CD4-positive, alpha-beta T cell treated with Interleukin-17A for 1 hour (primary cell): ENCODE measurements at regions not wholly inside any gene's neighbourhood (a gene's known extent, or its start where the extent isn't known, plus 50 kb on each side); places are given as distances from the start of the nearest gene placed in this dataset.

Experiments
- DNase-seq: peaks from one replicate; pipeline ENCODE4 v3.0.0-alpha.2; 2020

DNA sequence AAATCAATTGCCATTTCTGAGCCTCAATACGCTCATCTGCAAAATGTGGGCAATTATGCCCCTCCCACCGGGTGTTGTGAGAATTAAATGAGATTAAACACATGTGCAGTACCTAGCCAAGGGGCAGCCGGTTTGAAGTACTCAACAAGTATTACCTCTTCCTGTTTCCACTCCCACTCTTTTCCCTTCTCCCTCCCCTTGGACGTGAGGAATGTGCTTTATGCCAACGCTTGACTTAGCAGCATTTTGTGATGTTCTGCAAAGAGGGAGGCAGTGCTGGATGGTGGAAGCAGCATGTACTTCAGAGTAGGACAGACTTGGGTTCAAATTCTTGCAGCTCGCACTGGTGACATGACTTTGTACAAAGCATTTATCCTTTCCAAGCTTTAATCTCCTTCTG, 306.0 kb downstream of the BUD13 start:
- no peak for DNase-seq

DNA sequence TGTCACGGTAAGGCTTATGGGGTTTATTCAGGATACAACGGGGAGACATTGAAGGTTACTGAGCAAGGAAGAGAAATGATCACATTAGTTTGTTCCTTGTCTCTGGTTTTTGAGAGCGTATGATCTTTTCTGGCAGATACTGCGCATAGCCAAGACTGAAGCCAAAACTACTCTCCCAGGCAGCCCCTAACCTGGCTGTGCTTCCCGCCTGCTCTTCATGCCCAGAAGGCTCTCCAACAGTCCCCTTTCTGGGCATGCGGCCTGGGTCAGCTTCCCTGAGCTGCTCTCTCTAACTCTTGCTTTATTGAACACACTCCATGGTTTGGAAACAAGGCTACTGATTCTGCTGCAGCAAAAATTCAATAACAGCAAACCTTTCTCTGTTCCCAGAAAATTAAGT, 306.6 kb downstream of the BUD13 start:
- no peak for DNase-seq

DNA sequence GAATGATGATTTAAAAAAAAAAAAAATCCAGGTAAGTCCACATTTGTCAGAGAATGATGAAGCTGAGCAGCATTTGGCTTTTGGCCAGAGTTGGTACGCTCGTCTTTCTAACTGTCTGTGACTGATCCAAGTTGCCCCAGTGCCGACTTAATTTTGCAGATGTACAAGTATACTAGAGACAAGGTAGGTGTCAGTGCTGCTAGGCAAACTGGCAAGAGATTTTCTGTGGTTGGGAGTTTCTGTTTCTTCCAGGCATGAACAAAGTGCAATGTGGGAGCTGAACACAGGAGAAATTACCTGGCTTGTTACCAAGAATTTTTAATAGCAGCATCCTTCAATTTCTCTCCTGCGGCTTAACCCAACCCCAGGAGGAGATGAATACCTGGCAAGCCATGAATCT, 307.7 kb downstream of the BUD13 start:
- no peak for DNase-seq

DNA sequence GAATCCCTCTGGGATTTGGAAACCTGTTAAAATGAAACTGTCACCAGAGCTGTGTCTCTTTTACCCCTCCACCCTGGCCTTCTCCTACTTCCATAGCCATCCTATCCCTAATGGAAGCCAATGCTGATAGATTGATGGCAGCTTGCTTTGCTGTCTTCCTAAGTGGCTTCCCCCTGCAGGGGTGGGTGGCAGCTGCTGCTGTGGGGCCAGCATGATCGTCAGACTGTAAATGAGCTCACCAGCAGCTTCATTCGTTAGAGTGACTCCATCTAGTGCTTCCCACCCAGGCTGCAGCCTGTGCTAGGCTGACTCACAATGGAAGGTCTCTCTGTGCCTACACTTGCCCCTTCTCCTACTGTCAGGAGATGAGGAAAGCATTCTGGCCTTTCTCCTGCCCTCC, 311.0 kb downstream of the BUD13 start:
- no peak for DNase-seq

DNA sequence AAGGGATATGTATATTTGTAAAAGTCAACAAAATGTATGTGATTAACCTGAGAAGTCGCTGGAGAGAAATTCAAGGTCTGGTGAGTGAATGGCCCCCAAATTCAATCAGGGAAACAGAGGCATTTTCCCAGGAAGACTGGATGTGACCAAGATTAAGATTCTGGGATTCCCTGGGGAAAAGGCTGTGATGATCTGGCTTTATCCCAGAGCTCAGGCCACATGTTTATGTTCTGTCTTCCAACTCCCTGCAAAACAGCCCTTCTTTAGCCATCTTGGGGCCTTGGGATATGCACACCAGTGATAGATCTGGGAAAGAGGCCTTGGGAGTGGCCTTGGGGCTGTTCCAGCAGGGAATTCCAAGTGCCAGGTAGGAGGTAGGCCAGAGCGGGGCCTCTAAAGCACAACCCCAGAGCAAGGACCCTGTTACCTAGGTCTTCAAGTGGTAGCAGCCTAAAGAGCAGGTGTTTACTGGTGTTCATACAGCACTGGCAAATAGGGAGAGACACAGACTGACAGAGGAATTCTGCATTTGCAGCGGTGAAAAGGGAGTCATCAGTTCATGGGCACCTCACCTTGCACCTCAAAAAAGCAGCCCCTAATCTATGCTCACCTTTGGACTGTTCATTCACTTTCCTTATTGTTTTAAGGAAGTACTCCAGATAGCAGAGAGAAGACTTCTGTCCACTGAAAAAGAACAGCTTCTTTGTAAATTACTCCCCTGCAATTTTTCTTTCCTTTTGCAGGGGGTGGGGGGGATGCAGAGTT, 312.4 kb downstream of the BUD13 start:
- no peak for DNase-seq

DNA sequence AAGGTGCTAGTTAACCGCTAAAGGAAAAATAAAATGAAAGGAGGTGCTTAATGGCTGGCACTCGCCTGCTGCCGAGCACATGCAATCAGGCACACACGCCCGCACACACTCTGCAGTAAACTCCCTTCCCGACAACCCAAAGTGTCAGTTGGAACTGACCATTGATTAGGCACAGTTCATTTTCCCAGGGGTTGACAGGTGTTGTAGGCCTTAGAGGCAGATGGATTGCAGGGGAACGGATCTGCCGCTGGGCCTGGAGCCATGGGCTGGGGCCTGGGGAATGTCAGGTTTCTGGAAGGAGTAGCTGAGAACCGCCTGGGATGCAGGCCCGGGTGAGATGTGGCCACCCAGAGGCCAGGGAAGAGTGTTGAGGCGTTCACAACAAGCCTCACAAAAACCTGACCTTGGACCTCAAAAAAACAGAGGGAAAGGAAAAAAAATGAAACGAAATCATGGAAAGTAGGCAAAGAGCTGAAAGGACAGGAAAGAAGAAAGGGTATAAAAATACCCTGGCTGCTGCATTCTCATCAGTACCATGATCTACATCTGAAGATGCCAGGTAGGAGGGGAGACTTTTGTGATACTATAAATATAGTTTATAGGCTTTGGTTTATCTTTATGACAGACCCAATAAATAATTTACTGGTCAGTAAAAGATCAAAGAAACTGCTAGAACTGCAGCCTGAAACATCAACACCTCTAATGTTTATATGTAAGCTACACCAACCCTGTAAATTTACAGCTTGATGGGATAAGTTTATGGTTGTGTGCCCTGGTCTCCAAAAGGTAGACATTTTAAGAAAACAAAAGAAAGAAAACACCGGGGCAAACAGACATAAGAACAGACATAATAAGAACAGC, 313.4 kb downstream of the BUD13 start:
- DNase-seq, result no peak

DNA sequence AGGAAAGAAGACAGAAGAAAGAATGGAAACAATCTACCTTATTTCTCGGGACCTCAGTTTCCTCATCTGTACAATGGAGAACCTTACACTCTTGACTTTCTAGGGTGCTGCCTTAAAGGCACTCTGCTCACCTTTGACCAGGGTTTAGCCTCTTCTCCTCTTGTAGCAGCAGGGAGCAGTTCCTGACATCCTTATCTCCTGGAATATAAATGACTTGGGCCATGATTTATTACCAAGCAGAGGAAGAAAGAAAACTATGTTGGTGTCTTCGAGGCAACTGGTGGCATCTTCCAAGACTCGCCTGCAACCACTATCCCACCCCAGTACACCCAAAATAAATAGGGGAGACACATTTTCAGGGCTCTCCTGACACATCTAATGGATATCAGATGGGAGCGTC, 314.2 kb downstream of the BUD13 start:
- no peak for DNase-seq

DNA sequence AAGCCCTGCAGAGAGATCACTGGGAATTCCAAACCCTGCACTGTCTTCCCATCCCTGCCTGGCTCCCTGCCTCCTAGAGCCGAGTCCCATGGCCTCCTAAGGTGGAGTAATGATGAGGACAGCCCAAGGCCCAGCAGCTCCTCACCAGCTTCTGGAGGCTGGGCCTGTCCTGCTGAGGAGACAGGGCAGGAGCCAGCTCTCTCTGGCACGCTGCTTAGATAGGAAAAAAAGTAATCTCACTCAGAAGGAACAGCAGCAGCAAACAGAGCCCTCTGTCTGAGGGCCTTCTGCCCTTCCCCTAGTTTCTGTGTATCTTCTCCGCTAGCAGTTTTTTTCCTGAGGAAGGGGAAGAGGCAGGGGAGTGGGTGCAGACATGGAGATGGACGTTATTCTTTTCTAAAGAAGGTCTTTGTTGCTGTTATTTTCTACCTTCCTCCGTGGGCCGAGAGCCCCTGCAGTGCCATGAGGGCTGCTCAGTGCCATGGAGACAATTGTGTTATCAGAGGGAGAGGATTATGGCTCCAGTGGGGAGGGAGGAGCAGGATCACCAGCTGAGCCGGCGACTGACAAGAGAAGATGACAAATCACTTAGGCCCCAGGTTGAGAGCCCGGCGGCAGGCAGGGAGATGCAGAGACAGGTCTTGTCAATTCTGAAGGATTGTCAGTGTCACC, 315.3 kb downstream of the BUD13 start:
- no peak for DNase-seq

DNA sequence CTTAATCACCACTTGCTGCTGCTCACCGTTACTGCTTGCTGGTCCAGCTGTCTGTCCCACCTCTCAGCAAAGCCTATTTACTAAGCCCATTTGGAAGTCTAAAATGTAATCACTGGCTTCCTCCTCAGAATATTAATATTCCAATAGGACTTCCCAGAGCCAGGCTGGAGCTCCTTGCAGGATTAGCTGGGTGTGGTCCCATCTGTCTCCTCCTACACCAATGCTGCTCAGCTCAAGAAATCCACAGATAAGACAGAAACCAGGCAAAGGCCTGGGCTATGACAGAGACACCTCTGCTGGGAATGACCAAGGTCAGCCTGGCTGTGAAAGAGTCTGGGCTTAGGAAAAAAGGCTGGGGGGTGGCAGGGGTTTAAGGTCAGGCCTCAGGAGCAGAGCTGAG, 317.8 kb downstream of the BUD13 start:
- DNase-seq, result no peak

DNA sequence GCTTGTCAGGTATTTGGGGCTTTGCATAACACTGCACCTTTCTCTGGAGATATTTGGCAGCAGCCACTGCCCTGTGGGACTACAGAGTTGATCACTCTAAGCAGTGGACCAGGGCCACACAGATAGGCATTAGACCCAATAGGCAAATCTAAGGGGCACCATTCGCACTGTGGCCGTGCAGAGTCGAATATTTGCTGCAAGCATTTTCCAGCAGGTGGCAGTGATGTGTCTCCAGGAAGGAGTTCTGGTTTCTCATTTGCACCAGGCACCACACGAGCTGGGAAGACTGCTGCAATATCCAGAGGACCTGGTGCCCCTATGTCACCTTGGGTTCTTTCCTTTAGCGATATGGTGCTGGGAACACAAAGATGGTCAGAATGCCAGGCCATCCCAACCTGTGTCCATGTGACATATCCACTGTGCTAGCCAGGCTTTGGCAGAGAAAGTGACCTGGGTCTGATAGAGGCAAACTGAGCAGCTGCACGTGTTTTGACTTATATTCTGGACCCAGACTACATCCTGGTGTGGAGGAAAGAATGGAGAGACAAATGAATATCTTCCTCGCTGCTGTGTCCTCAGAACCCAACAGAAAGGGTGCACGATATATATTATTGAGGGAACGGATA, 318.7 kb downstream of the BUD13 start:
- no peak for DNase-seq

DNA sequence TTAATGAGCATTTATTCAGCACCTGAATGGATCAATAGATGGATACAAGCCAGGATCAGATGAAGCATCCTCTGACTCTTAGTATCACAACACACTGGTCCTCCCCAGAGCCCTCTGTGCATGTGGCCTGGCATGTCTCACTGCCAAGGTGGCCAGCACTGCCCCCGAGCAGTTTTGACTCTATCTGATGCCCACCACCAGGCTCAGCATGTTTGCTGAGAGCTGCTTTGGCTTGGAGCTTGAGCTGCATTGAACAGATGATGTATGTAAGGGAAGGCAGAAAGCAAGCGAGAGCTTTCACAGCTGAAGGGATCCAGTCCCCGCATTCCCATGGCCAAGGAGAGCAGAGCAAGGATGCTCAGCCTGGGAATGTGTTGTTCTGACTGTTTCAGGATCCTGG, 320.3 kb downstream of the BUD13 start:
- DNase-seq, result no peak

DNA sequence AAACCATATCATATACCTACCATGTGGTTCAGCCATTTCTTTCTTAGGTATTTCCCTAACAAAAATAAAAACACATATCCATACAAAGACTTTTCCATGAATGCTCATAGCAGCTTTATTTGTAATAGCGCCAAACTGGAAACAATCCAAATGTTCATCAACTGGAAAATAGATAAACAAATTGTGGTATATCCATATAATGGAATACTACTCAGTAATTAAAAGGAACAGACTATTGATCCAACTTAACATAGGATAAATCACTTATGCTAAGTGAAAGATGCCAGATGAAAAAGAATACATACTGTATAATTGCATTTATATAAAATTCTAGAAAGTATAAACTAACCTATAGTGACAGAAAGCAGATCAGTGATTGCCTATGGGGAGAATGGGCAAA, 323.3 kb downstream of the BUD13 start:
- no peak for DNase-seq

DNA sequence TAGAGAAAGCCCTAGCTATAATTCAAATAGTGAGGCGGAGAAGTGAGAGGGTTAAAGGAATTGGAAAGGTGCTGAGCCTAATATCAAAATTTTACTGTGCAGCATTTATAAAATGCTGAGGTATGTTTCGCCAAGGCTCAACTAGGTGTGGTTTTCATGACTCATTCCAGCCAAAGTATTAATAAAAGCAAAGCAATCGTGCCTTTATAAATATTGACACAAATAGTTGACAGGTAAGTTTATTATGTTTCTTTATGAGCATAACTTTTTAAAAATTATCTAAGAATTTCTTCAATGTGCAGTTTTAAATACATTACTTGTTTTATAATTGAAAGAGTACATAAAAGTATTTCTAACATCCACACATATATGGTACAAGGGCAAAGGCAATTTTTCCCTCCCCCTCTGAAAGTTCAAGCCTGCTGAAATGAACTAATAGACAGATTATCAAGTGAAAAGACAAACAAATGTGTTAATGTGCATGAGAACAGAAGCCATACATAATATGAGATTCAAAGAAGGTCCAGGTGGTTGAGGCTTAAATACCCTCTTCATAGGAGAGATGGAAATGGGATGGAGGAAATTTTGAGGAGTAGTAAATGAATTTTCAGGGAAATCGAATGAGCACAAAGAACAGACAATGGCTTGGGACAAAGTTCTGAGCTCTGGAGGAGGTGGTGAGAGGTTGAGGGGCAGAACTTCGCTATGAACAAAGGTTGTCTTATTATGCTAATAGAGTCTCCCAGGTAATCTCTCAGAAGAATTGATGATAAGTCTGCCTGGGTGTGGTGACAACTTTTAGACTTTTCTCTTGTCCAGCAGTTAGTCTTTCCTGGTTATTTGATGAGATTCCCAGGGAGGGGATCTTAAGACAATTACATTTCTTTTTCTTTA, 326.5 kb downstream of the BUD13 start:
- no peak for DNase-seq

DNA sequence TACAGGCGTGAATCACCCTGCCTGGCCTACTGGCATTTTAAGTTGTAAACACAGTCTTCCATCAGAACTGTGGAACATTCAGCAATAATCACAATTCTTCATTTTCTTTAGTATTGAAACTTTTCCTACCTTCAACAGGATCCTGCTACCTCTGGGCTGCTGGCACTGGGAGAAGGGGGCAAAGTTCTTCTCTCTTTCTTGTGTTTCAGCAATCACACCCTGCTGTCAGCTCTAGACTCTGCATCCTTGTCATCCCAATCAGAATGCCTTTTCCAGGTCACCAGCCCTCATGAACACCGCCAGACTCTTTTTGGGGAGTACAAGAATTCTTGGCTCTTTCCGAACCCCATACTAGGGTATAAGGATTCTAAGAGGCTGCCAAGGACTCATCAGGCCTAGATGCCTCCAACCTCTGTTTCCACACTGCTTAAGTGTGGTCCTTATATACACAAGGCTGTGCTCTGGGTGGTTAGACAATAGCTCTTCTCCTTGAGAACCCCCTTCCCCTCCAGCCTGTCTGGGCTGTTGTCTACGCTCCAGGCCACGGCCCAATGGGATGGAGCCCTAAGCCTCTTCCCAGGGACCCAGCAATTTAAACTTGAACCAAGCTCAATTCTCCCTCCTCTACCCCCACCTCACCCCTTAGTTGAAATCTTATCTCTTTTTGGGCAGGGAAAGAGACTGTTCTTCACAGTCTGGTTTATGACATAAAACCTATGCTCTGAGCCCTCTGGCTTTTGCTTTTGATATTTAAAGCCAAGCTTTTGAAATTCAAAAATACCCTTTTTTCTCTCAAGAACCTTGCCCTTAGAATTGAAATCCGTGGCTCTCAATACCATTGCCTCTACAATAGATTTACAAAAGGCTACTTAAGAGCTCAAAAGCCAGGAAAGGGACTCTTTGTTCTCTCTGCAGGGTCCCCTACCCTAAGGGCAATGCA, 327.4 kb downstream of the BUD13 start:
- DNase-seq, result no peak

DNA sequence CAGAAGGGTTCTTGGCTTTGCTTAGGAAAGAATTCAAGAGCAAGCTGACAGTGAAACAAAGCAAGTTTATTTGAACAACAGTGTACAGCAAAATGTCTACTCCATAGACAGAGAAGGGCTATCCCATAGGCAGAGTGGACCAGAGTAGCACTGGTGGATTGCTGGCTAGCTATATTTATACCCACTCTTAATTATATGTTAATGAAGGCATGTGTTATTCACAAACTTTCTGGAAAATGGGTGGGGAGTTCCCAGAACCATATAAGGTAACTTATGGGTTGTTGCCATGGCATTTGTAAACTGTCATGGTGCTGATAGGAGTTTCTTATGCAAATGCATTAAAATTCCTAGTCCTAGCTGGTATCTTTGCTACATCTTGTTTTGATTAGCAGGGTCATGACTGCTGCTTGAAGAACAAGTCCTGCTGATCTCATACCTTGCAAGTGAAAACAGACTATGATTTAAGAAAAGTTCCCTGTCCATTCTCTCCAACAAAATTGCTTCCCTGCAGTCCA, 330.5 kb downstream of the BUD13 start:
- no peak for DNase-seq

DNA sequence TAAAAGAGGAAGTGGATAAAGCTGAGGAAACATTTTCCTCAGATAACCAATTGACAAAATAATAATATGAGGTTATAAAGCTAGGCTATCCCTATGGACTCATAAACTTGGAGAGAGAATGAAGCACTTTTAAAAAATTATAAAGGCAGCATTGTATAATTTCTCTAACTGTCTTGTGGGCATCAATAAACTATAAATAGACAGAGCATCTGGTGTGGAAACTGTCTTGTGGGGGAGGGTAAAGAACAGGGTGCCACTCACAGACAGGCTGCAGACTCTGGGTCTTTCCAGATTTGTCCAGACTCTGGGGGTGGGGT, 333.5 kb downstream of the BUD13 start:
- no peak for DNase-seq

DNA sequence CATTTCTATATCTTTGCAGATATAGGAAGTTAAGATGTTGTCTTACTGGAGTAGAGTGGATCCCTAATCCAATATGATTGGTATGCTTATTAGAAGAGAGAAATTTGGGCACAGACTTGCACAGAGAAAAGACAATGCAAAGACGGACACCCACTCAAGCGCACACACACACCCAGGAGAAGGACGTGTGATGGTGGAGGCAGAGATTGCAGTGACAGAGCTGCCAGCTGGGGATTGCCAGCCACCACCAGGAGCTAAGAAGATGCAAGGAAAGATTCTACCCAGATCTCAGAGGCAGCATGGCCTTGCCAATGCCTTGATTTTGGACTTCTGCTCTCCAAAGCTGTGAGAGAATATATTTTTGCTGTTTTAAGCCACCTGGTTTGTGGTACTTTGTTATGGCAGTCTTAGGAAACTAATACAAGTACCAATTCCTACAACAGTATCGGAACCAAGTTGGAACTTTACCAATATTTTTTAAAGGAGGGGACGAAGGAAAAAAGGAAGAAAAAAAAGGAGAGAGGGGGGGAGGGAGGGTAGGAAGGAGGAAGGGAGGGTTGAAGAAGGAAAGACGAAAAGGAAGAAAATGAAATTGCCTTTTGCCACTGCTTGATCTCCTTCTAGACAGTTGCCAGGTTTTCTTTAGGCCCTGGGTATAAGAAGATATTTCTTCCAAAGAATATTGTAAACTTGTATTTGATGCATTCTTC, 334.0 kb downstream of the BUD13 start:
- DNase-seq, result no peak

DNA sequence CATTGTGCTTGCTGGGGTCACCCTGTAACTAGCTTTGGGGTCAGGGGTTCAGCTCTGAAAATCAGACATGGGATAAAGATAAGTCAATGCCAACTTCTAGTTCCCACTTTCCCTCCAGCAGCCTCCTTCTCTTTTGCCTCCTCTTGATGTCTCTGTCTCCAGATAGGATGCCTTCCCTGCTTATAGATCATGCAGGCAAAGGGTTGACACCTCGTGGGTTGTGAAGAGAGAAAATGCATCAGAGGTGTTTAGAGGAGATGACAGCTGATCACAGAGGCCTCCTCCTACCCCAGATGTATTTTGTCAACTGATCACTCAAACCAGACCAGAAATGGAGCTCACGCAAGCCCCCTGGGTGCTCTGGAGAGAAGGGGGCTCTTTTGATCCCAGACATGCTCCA, 337.8 kb downstream of the BUD13 start:
- no peak for DNase-seq

DNA sequence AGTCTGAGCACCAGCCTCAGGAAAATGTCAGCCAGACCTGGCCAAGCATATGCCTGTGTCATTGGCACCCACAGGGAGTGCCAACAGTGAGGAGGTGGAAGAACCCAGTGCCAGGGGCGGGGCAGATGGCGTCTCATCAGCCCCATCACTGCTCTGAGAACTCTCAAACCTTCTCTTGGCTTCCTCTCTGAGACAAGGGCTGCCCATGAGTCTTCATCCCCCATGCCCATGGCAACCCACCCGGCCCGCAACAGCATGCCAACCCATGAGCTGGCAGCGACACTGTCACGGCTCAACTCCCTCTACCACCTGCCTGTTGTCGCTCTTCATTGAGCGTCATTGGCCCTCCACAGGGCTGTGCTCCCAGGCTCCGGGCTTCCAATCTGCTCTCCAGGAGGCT, 340.5 kb downstream of the BUD13 start:
- DNase-seq, result no peak

DNA sequence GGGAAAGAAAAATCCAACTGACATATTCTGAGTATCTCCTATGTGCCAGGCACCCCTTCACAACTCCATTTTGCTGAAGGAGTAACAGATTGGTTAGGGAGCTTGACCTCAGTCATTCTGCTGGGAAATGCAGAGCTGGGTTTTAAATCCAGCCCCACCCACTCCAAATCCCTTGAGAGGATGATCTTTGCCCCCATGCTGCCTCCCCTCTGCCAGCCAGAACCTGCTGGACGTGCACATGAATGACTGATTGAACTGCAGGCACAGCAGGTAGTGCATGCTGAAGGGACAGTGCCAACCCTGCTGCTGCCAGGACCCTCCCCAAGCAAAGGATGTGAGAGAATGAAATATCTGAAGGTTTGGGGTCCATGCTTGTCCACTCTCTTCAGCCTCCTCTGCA, 340.9 kb downstream of the BUD13 start:
- no peak for DNase-seq

DNA sequence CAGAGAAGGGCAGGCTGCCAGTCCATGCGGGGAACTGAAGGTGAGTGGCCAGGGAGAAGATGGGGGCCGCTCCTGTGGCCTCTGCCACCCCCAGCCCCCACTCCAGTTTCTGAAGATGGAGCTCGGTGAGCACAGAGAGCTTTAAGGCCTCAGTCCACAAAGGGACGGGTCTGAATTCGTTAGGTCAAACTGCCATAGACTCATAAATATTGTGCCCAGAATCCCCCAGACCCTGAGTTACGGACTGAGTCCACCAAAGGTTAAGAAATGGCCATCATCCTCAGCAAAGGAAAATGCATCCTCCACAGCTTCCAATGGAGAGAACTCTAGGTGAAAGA, 344.2 kb downstream of the BUD13 start:
- no peak for DNase-seq
